ENCODE measurements at regions not wholly inside any gene's neighbourhood (a gene's known extent, or its start where the extent isn't known, plus 50 kb on each side); places are given as distances from the start of the nearest gene placed in this dataset.

DNA sequence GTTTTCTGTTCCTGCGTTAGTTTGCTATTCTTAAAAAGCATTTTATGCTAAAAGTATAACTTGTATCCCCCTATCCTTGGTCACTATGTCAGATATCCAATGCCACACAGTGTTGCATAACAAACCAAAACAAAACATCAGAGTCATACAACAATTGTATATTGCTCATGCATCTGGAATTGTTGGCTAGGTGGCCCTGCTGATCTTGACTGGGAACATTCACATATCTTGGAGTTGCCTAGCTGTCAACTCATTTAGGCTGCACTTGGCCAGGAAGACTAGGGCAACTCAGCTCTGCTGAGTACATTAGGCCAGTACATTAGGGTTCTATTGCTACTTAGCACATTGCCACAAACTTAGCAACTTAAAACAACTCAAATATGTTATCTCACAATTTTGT lies 706.5 kb upstream of the UBE2E2 start:
- no peak for TF ChIP-seq POLR2A (IDR thresholded peaks at IDR 0.05)
- TF ChIP-seq, protein P1, sequence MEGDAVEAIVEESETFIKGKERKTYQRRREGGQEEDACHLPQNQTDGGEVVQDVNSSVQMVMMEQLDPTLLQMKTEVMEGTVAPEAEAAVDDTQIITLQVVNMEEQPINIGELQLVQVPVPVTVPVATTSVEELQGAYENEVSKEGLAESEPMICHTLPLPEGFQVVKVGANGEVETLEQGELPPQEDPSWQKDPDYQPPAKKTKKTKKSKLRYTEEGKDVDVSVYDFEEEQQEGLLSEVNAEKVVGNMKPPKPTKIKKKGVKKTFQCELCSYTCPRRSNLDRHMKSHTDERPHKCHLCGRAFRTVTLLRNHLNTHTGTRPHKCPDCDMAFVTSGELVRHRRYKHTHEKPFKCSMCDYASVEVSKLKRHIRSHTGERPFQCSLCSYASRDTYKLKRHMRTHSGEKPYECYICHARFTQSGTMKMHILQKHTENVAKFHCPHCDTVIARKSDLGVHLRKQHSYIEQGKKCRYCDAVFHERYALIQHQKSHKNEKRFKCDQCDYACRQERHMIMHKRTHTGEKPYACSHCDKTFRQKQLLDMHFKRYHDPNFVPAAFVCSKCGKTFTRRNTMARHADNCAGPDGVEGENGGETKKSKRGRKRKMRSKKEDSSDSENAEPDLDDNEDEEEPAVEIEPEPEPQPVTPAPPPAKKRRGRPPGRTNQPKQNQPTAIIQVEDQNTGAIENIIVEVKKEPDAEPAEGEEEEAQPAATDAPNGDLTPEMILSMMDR (IDR thresholded peaks at IDR 0.05): no peak
